ENCODE measurements at regions not wholly inside any gene's neighbourhood (a gene's known extent, or its start where the extent isn't known, plus 50 kb on each side); places are given as distances from the start of the nearest gene placed in this dataset.
"Not testable (repeated sequence)": the region's sequence is repeated elsewhere in the genome, so short reads cannot be mapped to it uniquely, and the experiment has no call there.

DNA sequence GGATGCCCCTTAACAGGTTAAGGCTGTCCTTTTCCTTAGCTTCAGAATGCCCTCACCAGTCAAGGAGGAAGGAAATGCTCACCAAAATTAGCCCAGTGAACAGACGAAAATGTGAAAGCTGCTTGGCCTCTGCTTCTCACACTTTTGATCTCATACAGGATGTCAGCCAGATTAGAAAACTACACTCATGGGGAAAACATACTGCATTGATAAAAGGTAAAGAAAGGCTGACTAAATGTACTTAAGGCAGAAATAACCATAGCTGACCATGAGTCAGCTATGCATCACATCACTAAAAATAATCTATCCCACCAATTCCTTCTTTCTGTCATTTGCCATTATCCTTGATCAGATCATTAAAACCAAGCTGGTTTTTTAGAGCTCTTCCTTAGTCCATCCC is 198.4 kb upstream of the TENT5A start:
- DNase-seq = no peak

DNA sequence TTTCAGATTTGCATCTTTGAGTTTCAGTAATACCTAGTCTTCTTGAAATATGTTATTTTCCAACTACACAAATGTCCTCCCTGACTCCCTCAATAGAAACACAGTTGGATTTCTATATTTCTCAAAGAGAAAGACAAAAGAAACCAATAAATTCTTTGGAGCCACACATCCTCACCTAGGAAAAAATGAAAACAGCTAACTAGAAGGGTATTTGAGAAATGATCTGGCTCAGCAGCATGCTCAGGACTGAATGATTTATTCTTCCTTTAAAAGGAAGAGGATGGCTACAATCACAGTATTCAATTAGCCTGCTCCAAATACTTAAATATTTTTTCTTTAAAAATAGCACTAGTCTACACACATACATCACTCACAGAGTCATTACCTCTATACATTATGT is 196.4 kb upstream of the TENT5A start:
- no peak for DNase-seq

DNA sequence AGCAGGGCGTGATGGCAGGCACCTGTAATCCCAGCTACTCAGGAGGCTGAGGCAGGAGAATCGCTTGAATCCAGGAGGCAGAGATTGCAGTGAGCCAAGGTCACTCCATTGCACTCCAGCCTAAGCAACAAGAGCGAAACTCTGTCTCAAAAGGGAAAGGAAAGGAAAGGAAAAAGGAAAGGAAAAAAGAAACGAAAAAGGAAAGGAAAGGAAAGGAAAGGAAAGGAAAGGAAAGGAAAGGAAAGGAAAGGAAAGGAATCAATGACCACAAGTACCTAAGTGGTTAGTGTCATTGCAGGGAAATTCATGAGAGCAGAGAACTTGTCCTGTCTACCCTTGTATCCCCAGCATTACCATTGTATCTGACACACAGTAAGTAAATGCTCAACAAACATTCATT is 195.7 kb upstream of the TENT5A start:
- DNase-seq = not testable (repeated sequence)

DNA sequence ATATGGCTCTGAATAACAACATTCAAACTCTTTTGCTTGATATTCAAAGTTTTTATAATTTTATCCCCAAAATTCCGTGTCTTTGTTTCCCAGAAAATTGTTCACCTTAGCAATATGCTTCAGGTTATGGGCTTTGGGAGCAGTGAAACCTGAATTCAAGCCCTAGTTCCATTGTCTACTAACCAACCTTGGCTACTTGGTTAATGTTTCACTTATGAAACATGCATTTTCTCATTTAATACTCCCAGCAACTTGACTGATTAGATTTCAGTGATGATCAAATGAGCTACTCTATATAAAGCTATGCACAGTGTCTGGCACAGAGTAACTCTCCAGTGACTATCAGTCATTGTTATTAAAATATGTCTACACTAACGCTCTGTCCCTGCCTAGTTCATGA is 192.2 kb upstream of the TENT5A start:
- DNase-seq = no peak

DNA sequence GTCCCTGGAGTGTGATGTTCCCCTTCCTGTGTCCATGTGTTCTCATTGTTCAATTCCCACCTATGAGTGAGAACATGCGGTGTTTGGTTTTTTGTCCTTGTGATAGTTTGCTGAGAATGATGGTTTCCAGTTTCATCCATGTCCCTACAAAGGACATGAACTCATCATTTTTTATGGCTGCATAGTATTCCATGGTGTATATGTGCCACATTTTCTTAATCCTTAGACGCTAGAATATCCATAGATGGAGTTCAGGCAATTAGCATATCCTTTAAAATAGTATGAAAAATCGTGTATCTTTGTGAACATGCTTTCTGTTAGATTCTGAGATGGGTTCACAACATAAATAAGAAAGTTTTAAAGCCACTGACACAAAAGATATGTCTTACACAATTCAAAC is 190.4 kb upstream of the TENT5A start:
- not testable (repeated sequence) for DNase-seq

DNA sequence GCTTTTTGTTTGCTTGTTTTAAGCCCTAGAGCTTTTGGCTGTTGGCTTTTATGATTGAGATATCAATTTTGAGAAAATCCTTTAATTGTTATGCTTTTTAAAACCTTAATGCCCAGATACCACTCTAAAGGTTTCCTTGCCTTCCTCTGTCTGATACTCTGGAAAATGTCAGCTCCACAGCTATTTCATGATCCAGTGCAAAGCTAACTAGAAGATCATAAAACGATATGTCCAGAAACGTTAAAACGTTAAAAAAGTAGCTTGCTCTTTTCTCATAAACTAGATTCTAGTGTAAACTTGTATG is 189.5 kb upstream of the TENT5A start:
- DNase-seq = no peak

DNA sequence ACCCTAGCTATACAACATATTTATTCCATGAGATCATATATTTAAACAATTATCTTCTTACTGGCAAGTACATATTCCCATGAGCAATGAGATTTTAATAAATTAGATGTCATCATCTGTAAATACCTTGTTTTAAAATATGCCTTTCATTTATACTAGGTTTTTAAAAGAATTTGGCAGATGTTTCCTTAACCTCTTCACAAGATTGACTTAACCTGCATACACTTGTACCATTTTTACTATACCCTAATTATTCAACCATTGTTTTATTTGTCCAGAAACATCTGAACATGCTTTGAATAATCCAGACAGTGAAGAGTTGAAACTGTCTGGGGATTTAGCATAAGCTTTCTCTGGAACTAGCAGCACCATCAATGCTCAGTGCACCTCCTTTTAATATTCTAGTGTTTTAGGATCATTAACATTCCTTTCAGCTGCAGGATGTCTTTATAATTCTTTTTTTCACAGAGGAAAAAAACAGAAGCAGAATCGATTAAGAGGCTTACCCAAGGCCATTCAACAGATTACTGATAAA is 188.0 kb upstream of the TENT5A start:
- no peak for DNase-seq

DNA sequence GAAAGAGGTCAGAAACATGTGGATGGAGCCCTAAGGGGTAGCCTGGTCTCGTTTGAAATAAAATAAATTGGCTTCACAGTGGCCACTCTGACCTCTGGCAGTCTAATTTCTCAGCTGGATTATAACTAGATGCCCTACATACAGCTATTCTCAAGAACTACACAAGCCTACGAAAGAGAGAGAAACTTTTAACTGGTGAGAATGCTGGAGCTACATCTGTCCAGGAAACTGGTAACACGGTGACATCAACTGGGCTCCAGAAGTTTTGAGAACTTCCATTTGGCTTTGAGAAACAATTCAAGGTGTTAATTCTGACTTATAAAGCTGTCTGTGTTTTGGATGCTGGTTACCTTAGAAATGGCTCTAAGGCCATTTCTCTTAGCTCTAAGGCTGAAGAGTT is 187.3 kb upstream of the TENT5A start:
- no peak for DNase-seq

DNA sequence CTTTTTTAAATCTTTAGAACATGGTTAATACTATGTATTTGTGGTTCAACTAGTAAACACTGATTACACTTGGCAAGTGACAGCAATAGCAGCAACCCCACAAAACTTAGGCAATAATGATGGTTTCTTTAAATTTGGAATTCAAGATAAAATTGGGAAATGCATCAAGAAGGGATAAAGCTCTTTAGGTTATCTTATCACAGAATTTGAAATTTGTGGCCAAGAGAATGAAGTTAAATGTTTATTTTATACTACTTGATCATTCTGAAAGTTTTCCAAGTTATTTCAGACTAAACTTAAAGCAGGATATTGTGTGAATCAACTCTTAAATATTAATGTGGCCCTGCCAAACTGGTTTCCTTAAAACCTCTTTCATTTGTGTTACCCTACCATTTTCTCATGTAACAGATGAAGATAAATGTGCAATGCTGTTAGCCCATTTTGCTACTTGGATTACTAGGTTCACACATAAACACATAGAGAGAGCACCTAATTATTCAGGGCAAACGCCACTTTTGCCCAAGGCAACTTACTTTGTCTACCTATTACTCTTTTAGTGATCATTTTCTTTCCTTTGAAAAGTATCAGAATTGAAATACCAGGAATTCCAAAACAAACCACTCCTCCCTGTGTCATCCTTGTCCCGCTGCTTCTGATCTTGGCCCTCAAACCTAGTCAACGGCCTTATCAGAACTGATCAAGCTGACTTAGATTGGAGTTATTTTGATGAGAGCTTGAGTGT is 186.7 kb upstream of the TENT5A start:
- DNase-seq = no peak

DNA sequence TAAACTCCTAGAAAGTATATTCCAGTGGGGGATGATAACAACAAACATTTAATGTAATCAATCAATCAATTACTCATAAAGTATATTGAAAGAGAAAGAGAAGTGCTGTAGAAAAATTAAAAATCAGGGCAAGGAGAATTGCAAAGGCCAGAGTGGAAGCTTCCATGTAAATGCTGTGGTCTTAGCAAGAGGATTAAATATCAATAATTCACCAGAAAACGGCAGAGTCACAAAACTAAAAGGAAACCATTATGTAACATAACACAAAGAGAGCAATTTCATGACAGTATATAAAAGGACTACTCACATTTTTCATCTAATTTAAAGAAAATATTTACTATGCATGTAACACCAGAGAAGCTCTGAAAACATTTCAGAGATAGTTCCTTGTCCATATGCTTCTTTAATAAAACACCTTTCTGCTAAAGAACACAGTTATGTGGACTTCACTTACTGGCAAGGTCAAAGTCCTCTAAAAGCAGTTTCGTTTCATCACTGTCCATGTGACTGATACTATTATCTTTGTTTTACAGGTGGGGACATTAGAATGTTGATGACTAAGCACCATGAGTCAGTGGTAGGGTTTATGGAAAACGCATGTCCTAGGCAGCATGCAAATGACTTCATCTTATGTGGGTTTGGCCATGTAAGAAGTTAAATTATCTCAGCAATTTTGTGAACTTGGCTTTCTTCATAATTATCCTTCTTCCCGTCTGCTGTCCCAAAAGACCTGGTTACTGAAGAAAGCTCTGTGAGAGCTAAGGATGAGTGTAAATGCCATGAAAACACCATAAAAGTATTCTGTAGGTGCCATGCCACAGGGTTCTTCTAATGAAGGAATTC is 185.8 kb upstream of the TENT5A start:
- no peak for DNase-seq

DNA sequence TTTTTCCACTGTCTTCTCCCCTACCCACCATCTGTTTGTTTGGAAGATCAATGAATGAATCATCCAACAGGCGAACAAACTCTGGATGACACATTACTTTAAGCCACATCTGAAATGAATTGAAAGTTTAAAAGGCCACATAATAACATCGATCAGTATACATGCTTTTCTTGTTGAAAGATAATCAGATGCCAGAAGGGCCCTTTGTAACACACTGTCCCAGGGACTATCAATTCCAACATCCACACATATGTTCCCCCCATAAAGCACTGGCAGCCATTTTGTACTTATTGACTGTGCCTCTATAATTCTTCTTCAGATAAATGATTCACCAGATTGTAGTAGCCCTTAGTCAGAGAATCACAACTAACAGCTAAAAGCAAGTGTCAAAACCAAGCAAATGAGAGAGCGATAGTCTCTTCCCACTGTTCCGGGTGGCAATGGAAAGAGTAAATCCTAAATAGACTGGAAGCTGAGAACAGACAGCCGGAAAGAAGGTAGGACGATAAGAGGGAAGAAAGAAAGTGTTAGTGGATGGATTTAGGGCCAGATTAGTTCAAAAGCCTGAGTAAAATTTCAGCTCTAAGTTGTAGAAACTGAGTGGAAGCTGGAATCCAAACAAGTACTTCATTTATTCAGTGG is 184.9 kb upstream of the TENT5A start:
- DNase-seq = no peak

DNA sequence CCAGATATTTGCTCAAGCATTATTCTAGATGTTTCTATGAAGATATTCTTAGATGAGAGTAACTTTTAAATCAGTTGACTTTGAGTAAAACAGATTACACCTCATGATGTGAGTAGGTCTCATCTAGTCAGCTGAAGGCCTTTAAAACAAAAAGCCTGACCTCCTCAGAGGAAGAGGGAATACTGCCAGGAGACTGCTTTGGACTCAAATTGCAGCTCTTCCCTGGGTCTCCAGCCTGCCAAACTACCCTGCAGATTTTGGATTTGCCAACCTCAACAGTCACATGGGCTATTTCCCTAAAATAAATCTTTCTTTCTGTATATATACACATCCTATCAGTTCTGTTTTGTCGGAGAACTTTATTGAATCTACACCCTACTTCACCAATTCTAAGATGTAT is 182.5 kb upstream of the TENT5A start:
- DNase-seq = no peak

DNA sequence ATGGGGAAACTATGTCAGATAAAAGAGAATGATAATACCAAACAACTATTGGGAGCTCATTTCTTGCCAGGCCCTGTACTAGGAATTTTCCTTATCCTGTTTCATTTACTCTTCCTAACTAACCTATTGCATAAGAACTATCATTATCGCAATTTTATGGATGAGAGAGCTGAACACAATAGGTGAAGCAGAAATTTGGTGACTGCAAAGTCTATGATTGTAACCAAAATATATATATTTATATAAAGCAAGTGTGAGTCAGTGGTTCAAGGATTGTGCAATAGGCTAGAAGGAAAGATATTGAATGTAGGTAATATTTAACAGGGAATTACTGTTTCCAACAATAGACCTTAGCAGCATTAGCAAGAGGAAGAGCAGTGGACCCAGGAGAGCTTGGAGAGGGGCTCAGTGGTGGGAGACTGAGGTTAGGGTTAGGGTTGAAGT is 181.1 kb upstream of the TENT5A start:
- no peak for DNase-seq

DNA sequence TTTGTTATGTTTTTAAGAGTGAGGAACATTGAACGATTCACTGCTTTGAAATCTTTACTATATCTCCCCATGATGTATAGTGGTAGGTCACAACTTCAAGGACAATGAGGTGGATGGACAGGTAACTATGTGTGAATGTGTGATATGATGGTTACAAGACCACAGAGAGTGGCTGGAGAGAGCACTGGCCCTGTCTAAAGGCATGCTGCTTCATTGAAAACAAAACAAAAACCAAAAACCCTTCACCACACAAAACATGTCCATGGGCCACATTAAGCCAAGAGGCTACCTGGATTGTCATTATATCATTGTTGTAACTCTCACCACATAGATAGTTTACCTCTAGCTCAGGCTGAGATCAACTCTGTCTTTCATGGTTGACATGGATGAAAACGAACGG is 180.6 kb upstream of the TENT5A start:
- DNase-seq = no peak

DNA sequence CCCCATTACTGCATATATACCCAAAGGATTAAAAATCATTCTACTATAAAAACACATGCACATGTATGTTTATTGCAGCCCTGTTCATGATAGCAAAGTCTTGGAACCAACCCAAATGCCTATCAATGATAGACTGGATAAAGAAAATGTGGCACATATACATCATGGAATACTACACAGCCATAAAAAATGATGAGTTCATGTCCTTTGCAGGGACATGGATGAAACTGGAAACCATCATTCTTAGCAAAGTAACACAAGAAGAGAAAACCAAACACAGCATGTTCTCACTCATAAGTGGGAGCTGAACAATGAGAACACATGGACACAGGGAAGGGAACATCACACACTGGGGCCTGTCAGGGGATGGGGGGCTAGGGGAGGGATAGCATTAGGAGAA is 180.0 kb upstream of the TENT5A start:
- DNase-seq = not testable (repeated sequence)

DNA sequence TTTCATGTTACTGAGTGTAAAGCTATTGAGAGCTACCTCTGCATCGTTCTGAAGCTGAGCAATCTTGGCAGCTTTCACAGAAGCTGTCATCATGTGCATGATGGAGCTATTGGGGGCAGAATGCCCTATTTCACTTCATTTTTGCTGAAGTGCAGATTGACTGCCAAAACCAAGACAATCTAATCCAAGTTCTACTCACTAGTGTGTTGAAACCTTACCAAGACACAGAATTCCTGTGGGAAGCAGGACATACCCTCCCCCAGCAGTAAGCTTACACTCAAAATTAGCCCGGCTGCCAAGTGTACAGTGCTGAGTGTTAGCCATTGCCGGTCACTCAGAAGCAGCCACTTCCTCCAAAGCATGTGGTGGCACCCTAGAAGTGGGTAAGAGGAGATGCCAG is 177.3 kb upstream of the TENT5A start:
- no peak for DNase-seq

DNA sequence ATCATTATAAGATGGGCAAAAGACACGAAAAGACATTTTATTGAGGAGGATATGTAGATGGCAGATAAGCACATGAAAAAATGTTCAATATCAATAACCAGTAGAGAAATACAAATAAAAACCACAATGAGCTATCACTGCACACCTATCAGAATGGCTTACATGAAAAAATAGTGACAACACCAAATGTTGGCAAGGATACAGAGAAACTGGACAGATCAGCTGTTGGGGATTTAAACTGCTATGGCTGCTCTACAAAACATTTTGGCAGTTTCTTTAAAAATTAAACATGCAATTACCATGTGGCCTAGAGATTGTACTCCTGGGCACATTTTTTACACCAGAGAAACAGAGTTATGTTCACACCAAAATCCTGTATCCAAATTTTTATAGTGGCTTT is 172.7 kb upstream of the TENT5A start:
- no peak for DNase-seq

DNA sequence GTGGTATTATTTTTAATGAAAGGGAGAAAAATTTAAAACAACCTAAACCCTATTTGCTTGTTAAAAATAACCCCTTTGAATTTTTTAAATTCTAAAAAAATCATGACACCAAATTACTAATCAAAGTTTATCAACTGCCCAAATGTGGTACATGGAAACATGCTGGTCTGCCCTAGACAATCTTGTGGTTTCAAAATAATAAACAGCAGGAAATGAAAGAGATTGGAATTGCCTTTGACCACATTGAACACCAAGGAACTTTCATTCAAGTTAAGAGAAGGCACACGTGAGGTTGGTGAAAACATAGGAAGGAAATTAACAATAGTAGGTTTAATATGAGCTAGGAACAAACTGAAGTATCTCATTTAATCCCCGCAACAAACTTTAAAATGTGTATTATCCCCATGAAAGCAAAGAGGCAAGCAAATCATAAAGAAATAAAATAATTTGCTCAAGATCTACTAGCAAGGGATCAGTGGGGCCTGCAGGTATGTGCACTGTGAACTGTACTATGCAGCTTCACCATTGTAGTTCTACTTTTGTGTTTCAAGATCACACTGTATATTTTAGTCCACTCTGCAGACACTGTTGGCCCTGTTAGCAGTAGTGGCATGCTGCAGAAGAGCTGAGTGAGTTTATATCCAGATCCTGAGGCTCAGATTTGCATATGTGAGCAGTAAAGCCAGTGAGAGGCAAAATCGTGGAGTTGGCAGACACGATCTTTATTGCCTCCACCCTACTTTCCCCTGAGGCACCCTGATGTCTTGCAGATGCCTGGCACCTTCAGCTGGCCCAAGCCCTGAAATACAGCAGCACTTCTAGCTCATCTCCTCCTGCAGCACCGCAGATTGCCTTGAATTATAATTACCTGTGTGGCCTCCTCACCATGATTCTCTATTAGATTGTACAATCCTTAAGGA is 157.8 kb upstream of the TENT5A start:
- no peak for DNase-seq

DNA sequence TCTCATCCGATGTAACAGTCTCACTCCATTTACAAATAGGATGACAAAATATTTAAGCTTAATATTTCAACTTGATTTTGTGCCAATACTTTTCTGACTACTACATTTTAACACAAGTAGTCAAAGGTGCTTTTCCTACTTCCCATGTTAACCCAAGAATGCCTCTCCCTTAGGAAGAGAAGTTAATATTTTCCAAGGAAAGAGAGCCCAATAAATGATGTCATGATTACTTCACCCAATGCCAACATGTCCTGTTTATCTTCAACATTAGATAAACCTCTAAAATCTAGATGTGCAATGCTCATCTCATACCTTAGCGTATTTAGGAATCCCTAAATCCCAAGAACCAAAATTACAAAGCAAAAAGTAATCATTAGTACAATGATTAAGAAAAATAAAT is 156.7 kb upstream of the TENT5A start:
- DNase-seq = no peak

DNA sequence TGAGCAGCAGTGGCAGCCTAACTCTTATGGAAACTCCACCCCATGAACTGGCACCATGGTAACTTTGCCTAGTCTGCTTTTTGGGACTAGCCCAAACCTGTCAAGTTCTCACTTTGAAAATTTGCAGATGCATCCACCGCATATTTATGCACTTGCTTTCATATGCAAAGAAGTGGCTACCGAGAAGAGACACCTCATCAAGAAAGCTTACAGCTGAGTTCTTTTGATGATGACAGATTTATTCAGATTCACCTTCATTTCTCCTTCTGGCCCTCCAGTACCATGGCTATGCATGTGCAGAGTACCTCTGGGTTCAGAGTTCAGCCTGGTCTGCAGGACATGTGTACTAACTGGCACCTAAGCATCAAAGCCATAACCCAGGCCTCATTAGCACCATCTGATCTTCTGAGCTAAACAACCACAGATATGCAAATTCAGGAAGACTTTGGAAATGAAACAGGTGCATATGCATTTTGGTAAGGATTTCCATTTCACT is 154.3 kb upstream of the TENT5A start:
- DNase-seq = no peak

DNA sequence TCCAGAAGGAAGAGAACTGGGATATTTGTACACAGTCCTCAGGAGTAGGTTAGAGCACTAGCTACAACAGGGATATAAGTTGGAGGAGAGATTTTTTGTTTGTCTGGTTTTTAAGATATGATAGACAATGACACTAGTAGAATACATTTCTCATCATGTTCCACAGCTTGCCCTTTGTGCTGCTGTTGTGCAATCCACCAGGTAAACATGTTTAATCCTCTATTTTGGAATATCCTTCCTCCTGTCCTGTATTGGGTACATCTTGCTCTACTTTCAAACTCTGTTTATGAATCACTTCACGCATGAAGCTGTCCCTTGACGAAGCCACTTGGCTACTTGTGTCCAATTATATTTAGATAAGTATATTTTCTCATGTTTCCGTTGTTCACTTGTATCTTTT is 153.6 kb upstream of the TENT5A start:
- DNase-seq = no peak

DNA sequence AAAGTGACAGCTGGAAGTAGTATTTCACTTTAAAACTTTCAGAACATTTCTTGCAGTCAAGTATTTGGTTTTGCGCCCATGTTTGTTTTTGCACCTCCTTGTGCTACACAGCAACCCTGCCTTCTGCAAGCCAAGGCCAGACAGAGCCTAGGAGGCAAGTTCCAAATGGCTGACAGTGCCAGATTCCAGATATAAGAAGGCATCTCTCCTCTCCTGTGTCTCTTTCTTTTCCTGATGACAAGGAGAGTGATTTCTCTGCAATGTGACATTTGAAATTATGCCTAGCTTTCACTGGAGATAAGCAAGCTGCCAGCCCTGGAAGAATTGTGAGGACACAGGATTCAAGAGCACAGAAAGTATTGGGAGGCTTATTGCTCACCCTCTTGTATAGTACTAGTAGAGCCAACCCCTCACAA is 149.1 kb upstream of the TENT5A start:
- DNase-seq = no peak

DNA sequence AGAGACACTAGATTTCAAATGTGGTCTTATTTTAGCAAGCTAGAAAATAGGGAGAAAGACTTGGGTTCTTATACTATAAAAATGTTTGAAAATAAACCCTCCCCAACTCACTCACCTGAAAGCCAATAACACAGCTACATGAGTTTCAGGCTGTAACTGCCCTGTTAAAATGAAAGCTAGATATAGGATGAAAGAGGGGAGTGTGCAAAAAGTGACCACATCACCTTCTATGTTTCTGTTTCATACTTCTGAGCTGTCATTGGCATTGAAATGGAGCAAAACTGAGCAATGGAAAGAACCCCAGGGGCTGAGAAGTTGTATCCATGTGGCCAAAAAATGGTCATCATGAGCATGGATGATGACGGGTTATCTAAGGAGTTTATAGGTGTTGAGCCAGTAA is 148.1 kb upstream of the TENT5A start:
- no peak for DNase-seq
